HepG2 (cell line): ENCODE measurements at regions not wholly inside any gene's neighbourhood (a gene's known extent, or its start where the extent isn't known, plus 50 kb on each side); places are given as distances from the start of the nearest gene placed in this dataset.

Source experiments
- ATAC-seq: fragments of 200-7000 bp; cut with Tn5 transposase; 3 replicates; pipeline ENCODE4 v1.9.1; 2020; ENCODE audit warnings: mild to moderate bottlenecking, moderate library complexity
- BruUV-seq: library from RNA; stranded (reverse); fragments of 400-500 nt; replicated peaks from 2 replicates; lab custom pipeline; 2021; lab: Mats Ljungman, UMichigan
- CTCF ChIA-PET: fragments of 300-600 bp; formaldehyde crosslinking; extraction: SDS; loops from one replicate; lab custom pipeline; 2021; ENCODE audit warnings: low total read pairs, inconsistent platforms, low intra/inter-chr PET ratio; lab: Yijun Ruan, JAX
- POLR2A ChIA-PET: fragments of 350-600 bp; sonication (Branson Sonifier 250); formaldehyde crosslinking; loops from one replicate; lab custom pipeline; 2020; ENCODE audit warnings: antibody characterized with exemption, inconsistent platforms; lab: Yijun Ruan, JAX
- DNase-seq: peaks from one replicate; pipeline ENCODE4 v3.0.0-alpha.2; 2015; ENCODE audit warnings: low spot score
- FAIRE-seq: peaks from 3 replicates; lab custom pipeline; 2011; peaks lifted over from hg19 to GRCh38; lab: Jason Lieb, UNC
- H2AFZ ChIP-seq: one replicate; pipeline ENCODE4 v1.6.1; 2011; ENCODE audit warnings: low read length, inconsistent platforms
- H3K27ac ChIP-seq: fragments of 300-600 bp; 3 replicates; pipeline ENCODE4 v1.8.0; 2011; ENCODE audit warnings: mixed run types, mild to moderate bottlenecking, mixed read lengths, low read length, inconsistent platforms; ENCODE audit not compliant: insufficient read depth; ENCODE audit errors: extremely low read length
- H3K27me3 ChIP-seq, 2 experiments: fragments of 200-600 bp in 1 of 2; 2 replicates in 1 of 2; 3 replicates in 1 of 2; pipeline versions ENCODE4 v1.6.0 to v1.8.0; 2011; ENCODE audit warnings: low read length in 2 of 2, mild to moderate bottlenecking in 2 of 2, moderate library complexity in 2 of 2, inconsistent platforms in 1 of 2; ENCODE audit not compliant: insufficient read depth in 2 of 2, control insufficient read depth in 1 of 2
- H3K36me3 ChIP-seq, 2 experiments: fragments of 200-600 bp in 1 of 2; replicated peaks in 1 of 2; 2 replicates in 1 of 2; 3 replicates in 1 of 2; pipeline versions ENCODE4 v1.5.1 to v1.8.0; 2011; ENCODE audit warnings: low read length in 2 of 2, inconsistent platforms in 1 of 2; ENCODE audit not compliant: insufficient read depth in 2 of 2, control insufficient read depth in 1 of 2
- H3K4me1 ChIP-seq: 2 replicates; pipeline ENCODE4 v1.5.1; 2012; ENCODE audit warnings: low read length, inconsistent platforms; ENCODE audit not compliant: insufficient read depth
- H3K4me2 ChIP-seq: 2 replicates; pipeline ENCODE4 v1.6.0; 2011; ENCODE audit warnings: low read depth, low read length, inconsistent platforms
- H3K4me3 ChIP-seq, 3 experiments: fragments of 200-600 bp in 1 of 3; sonication (generic), shearing (Covaris generic) in 1 of 3; replicated peaks in 1 of 3; 2 replicates each; pipeline ENCODE4 v1.5.1; 2011 to 2016; ENCODE audit warnings: low read length in 3 of 3, inconsistent platforms in 2 of 3, low read depth in 2 of 3, mild to moderate bottlenecking in 2 of 3, control low read depth in 1 of 3, mixed read lengths in 1 of 3; ENCODE audit not compliant: insufficient read depth in 1 of 3
- H3K79me2 ChIP-seq: one replicate; pipeline ENCODE4 v1.6.1; 2011; ENCODE audit warnings: low read length, inconsistent platforms; ENCODE audit not compliant: insufficient read depth
- H3K9ac ChIP-seq: 2 replicates; pipeline ENCODE4 v1.6.0; 2011; ENCODE audit warnings: mild to moderate bottlenecking, low read depth, low read length, inconsistent platforms; ENCODE audit not compliant: insufficient read depth
- H3K9me3 ChIP-seq: 2 replicates; pipeline ENCODE4 v1.5.1; 2012; ENCODE audit warnings: mild to moderate bottlenecking, low read length
- H4K20me1 ChIP-seq: 2 replicates; pipeline ENCODE4 v1.6.0; 2011; ENCODE audit warnings: inconsistent platforms, mild to moderate bottlenecking, low read length, moderate library complexity; ENCODE audit not compliant: insufficient read depth
- CEBPB ChIP-seq: IDR thresholded peaks from 2 replicates; pipeline ENCODE4 v1.6.1; 2011; ENCODE audit warnings: low read depth, low read length, improper control_type of control experiment, borderline replicate concordance
- CEBPG ChIP-seq: IDR thresholded peaks from 2 replicates; pipeline ENCODE4 v1.6.1; 2016
- EEA1 ChIP-seq: sonication (generic); formaldehyde crosslinking; IDR thresholded peaks from 2 replicates; pipeline ENCODE4 v1.5.1; 2020; ENCODE audit warnings: mild to moderate bottlenecking, missing genetic modification reagents, borderline replicate concordance
- MAFG ChIP-seq: sonication (generic); formaldehyde crosslinking; IDR thresholded peaks from 2 replicates; pipeline ENCODE4 v1.5.1; 2020; ENCODE audit warnings: mild to moderate bottlenecking, missing genetic modification reagents
- SKI ChIP-seq: fragments of 450-650 bp; IDR thresholded peaks from one replicate; pipeline ENCODE4 v1.6.1; 2018; ENCODE audit warnings: mild to moderate bottlenecking; ENCODE audit not compliant: partially characterized antibody
- SRSF1 ChIP-seq: fragments of 200-400 bp; formaldehyde crosslinking; optimal IDR thresholded peaks from 2 replicates; pipeline ENCODE3; 2017; ENCODE audit warnings: mild to moderate bottlenecking, low read depth, low read length, moderate library complexity
- ZNF256 ChIP-seq: sonication (generic); formaldehyde crosslinking; conservative IDR thresholded peaks from 2 replicates; pipeline ENCODE4 v1.4.0; 2020; ENCODE audit warnings: missing genetic modification reagents
- ZNF615 ChIP-seq: sonication (generic); formaldehyde crosslinking; IDR thresholded peaks from 2 replicates; pipeline ENCODE4 v1.5.0; 2020; ENCODE audit warnings: mild to moderate bottlenecking, missing genetic modification reagents, borderline replicate concordance
- ZNF766 ChIP-seq: sonication (generic); formaldehyde crosslinking; IDR thresholded peaks from 2 replicates; pipeline ENCODE4 v1.5.0; 2020; ENCODE audit warnings: missing genetic modification reagents, borderline replicate concordance
- ZNF816 ChIP-seq: sonication (generic); formaldehyde crosslinking; IDR thresholded peaks from 2 replicates; pipeline ENCODE4 v1.8.0; 2022; ENCODE audit warnings: missing genetic modification reagents, mild to moderate bottlenecking, borderline replicate concordance
- WGBS: methylation state at CpG from one replicate; pipeline ENCODE4 v1.1.6; 2017; ENCODE audit warnings: low lambda C conversion rate; 5-methylcytosine and 5-hydroxymethylcytosine counted together
- in situ Hi-C: cut with HindIII; loops from 2 replicates; pipeline ENCODE4 v1.10.0; 2017; ENCODE audit warnings: low pct_unique_long_range_greater_than_20kb; ENCODE audit not compliant: extremely low pct_ligation_motif_present
- intact Hi-C: fragments of 100-400 bp; cut with micrococcal nuclease; formaldehyde crosslinking; loops from one replicate; pipeline ENCODE4 v1.10.0; 2022; ENCODE audit not compliant: unreplicated experiment
- TF ChIP-seq, protein P1 (sequence below): sonication (generic); formaldehyde crosslinking; IDR thresholded peaks from 2 replicates; pipeline ENCODE4 v1.5.0; 2020; ENCODE audit warnings: mild to moderate bottlenecking, missing genetic modification reagents, borderline replicate concordance

DNA sequence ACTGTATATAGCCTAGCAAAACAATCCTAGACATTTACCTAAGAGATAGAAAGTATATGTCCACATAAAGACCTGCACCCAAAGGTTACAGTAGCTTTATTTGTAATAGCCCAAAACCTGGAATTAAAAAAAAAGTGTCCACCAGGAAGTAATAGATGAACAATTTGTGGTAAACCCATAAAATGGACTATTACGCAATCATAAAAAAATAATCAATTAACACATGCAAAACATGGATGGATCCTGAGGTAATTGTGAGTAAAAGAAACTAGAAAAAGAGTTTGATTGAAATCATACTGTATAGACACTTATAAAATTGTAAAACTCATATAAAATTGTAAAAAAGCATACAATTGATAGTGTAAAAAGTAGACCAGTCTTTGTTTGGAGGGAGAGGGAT is 673.0 kb upstream of the ZNF804A start:
- no peak overlapping the region for H3K4me2 ChIP-seq
- no peaks in the 10 kb centered on the region for H3K27me3 ChIP-seq
- FAIRE-seq, result no peak
- no peak for DNase-seq
- no peak for ATAC-seq
- in situ Hi-C loops, result no loop called here
- WGBS, result 4% methylated on average over 1 of the region's 1 CpG
- peaks cover 18% of the 10 kb centered on the region; the same call in 1 of the 2 replicates for H3K9me3 ChIP-seq
- no peak overlapping the region for H3K4me3 ChIP-seq
- BruUV-seq, result no TSS peak
- H3K36me3 ChIP-seq, result no peaks in the 10 kb centered on the region
- no peak overlapping the region for H2AFZ ChIP-seq
- POLR2A ChIA-PET, result no interaction called here
- no peak overlapping the region for H3K27ac ChIP-seq
- TF ChIP-seq CEBPB, result peak; percentile 85
- no peak for TF ChIP-seq CEBPG (CRISPR knock-in tag)
- H4K20me1 ChIP-seq, result no peaks in the 10 kb centered on the region
- no peak overlapping the region for H3K9ac ChIP-seq
- no peaks in the 10 kb centered on the region for H3K79me2 ChIP-seq
- CTCF ChIA-PET, result no interaction called here
- intact Hi-C loops, result no loop called here
- no peaks in the 10 kb centered on the region for H3K4me1 ChIP-seq

DNA sequence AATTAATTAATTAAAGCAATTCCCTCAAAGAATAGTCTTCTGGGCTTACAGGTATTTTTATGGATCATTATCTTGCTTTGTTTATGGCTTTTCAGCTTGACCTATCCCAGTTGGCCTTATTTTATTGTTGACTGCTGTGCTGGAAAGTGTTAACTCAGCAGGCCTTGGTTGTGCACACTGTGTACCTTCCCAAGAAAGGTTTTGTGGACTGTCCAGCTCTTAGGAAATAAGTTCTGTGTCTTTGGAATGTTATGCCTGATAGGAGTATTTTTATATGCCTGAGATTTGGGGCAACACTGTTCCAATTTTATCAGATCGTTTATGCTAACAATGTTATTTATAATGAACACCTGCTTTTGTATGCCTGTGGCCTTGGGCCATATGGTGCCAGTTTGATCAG is 671.9 kb upstream of the ZNF804A start:
- Histone ChIP-seq H3K36me3 (no peaks in the 10 kb centered on the region), H3K4me2 (no peak overlapping the region), H3K4me3 (no peak overlapping the region), H3K9ac (no peak overlapping the region), H3K27me3 (no peaks in the 10 kb centered on the region), H4K20me1 (no peaks in the 10 kb centered on the region), H3K4me1 (no peaks in the 10 kb centered on the region), H3K9me3 (peaks cover 18% of the 10 kb centered on the region; the same call in 1 of the 2 replicates), H3K27ac (no peak overlapping the region), H3K79me2 (no peaks in the 10 kb centered on the region), H2AFZ (no peak overlapping the region)
- POLR2A ChIA-PET, result no interaction called here
- intact Hi-C loops, result no loop called here
- WGBS, result 0% methylated on average over 1 of the region's 1 CpG
- DNase-seq (no peak), ATAC-seq (no peak), FAIRE-seq (no peak)
- in situ Hi-C loops, result no loop called here
- no TSS peak for BruUV-seq
- CTCF ChIA-PET, result no interaction called here
- TF ChIP-seq EEA1 (CRISPR knock-in tag), result no peak
- no peak for TF ChIP-seq SKI
- no peak for TF ChIP-seq MAFG (CRISPR knock-in tag)
- no peak for TF ChIP-seq ZNF766 (CRISPR knock-in tag)
- TF ChIP-seq ZNF816, result no peak
- TF ChIP-seq ZNF256 (CRISPR knock-in tag), result no peak
- TF ChIP-seq, protein P1, sequence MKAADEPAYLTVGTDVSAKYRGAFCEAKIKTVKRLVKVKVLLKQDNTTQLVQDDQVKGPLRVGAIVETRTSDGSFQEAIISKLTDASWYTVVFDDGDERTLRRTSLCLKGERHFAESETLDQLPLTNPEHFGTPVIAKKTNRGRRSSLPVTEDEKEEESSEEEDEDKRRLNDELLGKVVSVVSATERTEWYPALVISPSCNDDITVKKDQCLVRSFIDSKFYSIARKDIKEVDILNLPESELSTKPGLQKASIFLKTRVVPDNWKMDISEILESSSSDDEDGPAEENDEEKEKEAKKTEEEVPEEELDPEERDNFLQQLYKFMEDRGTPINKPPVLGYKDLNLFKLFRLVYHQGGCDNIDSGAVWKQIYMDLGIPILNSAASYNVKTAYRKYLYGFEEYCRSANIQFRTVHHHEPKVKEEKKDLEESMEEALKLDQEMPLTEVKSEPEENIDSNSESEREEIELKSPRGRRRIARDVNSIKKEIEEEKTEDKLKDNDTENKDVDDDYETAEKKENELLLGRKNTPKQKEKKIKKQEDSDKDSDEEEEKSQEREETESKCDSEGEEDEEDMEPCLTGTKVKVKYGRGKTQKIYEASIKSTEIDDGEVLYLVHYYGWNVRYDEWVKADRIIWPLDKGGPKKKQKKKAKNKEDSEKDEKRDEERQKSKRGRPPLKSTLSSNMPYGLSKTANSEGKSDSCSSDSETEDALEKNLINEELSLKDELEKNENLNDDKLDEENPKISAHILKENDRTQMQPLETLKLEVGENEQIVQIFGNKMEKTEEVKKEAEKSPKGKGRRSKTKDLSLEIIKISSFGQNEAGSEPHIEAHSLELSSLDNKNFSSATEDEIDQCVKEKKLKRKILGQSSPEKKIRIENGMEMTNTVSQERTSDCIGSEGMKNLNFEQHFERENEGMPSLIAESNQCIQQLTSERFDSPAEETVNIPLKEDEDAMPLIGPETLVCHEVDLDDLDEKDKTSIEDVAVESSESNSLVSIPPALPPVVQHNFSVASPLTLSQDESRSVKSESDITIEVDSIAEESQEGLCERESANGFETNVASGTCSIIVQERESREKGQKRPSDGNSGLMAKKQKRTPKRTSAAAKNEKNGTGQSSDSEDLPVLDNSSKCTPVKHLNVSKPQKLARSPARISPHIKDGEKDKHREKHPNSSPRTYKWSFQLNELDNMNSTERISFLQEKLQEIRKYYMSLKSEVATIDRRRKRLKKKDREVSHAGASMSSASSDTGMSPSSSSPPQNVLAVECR, result no peak
- TF ChIP-seq ZNF615 (CRISPR knock-in tag), result no peak
- TF ChIP-seq SRSF1, result no peak
